ENCODE measurements at regions not wholly inside any gene's neighbourhood (a gene's known extent, or its start where the extent isn't known, plus 50 kb on each side); places are given as distances from the start of the nearest gene placed in this dataset.
"Not testable (repeated sequence)": the region's sequence is repeated elsewhere in the genome, so short reads cannot be mapped to it uniquely, and the experiment has no call there.

DNA sequence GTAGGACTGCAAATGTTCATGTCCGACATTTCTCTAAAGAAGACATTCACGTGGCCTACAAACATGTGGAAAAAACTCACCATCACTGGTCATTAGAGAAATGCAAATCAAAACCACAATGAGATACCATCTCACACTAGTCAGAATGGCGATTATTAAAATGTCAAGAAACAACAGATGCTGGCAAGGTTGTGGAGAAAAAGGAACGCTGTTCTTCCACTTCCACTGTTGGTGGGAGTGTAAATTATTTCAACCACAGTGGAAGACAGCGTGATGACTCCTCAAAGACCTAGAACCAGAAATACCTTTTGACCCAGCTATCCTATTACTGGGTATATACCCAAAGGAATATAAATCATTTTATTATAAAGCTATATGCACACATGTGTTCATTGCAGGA, 253.9 kb upstream of the UBASH3B start:
- not testable (repeated sequence) for DNase-seq (ENCODE audit: low read depth)

DNA sequence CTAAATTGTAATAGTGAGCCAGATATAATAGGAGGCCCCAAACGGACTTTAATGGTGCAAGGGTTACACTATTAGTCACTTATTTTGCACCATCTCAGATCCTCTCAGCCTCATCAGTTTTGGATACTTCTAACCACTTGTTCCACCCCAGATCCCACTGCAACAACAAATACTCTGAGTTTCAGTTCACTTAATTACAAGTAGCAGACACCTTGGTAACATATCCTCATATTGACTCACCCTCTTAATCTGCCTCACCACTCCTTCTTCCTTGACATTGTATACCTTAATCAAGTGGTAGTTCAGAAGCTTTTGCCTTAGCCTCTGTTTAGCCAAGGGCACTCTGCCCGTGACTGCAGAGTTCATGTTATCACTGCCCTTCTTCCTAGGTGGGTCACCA, 256.1 kb upstream of the UBASH3B start:
- no peak for DNase-seq (ENCODE audit: low read depth)

DNA sequence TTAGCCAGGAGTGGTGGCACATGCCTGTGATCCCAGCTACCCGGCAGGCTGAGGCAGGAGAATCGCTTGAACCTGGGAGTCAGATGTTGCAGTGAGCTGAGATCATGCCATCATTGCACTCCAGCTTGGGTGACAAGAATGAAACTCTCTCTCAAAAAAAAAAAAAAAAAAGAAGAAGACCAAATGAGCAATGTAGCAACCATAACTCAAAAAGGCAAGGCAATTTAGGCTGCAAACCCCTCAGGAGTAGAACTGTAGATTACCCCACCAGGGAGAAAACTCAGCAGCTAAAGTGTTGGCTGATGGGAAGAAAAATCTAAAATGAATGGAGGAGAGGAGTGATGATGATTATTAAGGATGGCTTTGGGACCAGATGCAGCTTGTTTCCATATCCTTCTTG, 256.7 kb upstream of the UBASH3B start:
- DNase-seq (ENCODE audit: low read depth): no peak

DNA sequence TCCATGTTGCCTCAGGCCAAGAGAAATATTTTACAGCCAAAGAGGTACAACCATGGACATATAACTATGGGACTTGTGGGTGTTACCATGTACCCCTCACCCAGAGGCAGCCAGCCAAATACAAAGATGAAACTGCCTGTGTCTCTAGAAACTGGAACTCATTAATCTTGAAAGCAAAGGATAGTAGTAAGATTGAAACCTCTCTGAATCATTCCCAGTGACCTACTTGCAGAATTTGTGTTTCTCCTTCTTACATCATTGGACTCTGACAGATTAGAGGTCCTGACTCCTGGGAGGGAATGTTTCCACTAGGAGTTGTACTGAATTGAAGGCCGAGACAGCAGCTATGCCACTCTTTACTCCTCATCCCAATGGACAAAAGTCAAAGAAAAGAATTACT, 257.4 kb upstream of the UBASH3B start:
- DNase-seq (ENCODE audit: low read depth): no peak

DNA sequence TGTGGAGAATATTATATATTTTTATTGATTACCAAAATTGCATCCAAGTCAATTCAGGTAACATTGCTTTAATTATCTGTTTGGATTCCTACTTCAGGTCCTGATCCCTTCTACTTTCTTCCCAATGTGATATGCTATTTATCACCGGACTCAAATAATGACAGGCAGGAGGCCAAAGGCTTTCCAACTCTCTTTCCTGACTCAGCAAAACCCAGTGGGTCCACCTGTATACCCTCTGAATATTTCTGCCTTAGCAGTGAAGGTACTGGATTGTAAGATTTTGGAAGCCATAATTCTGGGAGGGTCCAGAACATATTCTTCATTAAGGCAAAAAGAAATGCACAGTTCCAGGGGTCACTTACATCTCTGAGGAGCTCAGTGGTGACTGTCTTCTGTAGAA, 260.2 kb upstream of the UBASH3B start:
- no peak for DNase-seq (ENCODE audit: low read depth)

DNA sequence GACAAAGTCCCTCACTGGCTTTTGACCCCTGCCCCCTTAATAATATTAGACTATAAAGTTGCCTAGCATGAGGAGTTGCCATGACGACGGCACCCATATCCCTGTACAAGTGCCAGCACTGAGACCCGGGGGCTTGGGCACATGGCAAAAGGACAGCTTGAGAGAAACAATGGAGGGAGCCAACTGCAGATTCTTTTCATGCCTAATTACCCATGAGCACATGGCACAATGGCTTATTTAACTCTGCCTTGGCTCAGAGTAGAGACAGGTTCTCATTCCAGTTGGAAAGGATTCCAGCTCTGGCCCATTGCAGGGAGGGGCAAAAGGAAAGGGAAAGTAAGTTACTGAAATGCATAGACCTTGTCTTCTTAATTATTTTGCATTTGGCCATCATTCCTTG, 261.2 kb upstream of the UBASH3B start:
- DNase-seq (ENCODE audit: low read depth): no peak

DNA sequence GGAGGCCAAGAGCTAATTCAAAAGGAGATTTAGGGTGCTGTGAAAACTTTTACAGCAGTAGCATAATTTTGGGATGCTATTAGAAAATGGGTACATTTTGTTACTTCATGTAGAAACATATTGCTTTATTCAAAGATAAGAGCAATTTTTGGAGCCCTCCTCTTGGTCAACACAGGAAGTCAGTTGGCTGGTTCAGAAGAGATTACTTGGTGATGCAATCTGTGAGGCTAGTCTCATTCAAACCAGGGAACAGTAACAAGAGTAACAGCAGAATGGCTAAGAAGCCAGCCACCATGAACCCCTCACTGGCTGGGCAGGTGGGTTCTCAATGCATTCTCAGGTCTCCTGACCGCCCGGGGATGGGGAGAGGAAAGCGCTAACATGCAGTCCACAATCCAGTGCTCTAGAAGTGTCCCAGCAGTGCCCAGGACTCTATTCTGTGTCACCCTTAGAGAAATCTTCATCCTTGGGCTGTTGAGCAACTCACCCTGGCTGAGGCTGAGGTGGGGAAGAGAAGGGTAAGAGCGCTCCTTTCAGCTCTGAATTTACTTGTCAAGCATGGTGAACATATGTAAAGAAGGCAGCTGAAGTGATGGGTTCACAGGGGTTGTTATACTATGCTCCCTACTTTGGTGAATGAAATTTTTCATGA, 262.2 kb upstream of the UBASH3B start:
- DNase-seq (ENCODE audit: low read depth): no peak

DNA sequence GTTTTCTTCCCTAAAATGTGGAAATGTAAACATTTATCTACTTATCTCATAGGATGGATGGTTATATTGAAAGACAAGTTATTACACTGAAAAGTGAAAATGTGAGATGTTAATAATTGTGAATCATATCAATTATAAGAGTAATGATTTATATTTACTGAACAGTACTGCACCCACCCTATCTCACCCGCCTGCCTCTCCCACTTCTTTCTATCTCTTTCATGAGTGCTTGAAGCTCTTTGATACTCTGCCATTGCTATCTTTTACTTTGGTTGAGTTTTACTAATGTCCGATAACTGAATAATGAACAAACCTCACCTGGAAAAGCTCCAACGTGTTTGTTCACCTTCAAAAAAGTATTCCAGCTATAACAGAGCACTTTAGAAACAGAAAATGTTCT, 263.0 kb upstream of the UBASH3B start:
- no peak for DNase-seq (ENCODE audit: low read depth)

DNA sequence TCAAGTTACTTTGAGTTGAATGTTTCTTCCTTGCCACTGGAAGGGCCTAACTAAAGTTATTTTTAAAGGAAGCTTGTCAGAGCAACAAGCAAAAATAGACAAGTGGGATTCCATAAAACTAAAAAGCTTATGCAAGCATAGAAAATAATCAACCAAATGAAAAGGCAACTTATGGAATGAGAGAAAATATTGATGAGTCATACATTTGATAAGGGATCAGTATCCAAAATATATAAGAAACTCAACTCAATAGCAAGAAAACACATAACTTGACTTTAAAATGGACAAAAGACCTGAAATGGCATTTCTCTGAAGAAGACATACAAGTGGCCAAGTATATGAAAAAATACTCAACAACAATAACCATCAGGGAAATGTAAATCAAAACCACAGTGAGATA, 264.5 kb upstream of the UBASH3B start:
- no peak for DNase-seq (ENCODE audit: low read depth)

DNA sequence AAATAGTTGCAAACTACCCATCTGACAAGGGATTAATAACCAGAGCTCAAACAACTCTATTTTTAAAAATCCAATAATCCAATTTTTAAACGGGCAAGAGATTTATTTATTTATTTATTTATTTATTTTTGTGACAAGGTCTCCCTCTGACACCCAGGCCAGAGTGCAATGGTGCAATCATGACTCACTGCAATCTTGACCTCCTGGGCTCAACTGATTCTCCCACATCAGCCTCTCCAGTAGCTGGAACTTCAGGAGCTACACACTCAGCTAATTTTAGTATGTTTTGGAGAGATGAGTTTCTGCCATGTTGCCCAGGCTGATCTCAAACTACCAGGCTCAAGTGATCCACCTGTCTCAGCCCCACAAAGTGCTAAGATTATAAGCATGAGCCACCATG, 267.2 kb upstream of the BLID start:
- no peak for DNase-seq (ENCODE audit: low read depth)

DNA sequence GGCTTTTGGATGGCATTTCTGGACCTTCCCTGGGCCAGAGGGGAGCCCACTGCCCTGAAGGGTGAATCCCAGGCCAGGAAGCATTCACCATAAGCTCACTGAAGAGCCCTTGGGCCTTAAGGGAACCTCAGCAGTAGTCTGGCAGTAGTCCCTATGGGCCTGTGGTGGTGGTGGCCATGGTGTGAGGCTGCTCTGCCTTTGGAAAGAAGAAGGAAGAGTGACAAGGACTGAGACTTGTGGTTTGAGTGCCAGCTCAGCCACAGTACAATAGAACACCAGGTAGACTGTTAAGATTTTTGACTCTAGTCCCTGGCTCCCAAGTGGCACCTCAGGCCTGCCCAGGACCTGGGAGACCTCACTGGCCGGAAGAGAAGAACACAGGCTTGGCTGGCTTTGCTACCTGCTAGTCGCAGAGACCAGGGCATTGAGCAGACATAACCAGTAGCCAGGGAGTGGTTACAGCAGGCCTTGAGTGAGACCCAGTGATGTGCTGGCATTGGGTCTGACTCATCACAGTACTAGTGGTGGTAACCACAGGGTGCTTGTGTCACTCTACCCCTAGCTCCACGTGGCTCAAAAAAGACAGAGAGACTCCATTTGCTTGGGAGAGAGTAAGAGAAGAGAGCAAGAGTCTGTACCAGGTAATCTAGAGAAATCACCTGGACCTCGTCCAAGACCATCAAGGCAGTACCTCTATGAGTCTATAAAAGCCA, 259.8 kb upstream of the BLID start:
- DNase-seq (ENCODE audit: low read depth): no peak

DNA sequence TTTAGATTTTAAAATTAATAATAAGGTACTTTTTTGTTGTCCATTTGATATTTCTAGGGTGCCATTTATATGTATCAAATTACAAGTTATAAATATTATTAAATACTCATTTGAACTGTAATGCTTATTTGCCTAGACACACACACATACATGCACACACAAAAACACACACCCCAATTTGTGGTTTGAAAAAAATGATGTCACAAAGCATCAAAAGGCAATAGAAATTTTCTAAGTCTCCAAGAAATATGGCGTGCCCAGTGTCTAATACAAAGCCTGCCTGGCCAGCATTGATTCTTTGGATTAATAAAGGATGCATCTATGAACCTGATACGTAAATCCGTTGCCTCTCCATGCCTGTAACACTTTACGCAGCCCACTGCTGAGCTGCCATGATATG, 252.8 kb upstream of the BLID start:
- DNase-seq (ENCODE audit: low read depth): no peak

DNA sequence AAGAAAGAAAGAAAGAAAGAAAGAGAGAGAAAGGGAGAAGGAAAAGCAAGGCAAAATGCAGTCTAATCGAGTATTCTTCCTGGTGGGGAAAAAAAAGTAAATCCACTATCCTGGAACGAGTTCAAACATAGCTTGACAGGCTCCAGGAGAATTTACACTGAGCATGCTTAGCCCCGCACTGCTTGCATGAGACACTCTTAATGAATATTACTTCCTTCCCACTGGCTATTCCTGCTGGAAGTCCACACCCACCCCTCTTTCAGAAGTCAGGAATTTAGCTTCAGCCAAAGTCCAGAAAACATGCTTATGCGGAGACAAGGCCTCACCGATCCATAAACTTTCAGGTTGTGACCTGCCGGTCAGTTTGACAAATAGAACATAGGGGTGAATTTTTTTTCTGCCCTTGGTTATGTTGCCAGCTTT, 251.8 kb upstream of the BLID start:
- no peak for DNase-seq (ENCODE audit: low read depth)

DNA sequence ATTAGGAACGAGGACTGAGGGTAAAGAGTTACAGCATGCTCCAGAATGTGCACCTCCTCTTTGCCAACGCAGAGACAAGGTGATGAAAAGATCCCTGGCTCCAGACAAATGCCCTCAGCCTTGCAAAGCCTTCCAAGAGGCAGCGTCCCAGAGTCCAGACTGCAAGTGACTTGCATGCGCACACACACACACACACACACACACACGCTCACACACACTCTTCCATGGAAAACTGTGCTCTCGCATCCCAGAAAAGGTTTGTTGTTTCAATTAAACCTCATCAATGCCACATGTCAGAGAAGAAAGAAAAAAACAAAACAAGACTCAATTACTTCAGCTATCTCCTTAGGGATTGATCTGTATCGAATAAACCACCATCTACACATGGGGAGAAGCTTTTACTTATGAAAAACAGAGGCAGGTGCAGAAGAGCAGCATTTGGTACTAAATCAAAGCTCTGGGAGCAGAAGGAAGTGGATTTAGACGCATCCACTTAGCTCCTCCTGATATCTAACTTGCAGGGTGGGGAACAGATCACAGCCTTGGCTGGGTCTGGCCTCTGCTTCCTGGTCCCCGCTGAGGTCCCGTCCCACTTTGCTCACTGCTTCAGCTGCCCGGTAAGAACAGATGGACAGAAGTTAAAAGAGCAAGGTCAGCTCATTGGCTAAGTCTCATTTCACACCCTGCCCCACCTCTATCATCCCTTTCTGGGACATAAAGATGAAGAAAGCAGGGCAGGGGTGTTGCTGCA, 249.8 kb upstream of the BLID start:
- no peak for DNase-seq (ENCODE audit: low read depth)

DNA sequence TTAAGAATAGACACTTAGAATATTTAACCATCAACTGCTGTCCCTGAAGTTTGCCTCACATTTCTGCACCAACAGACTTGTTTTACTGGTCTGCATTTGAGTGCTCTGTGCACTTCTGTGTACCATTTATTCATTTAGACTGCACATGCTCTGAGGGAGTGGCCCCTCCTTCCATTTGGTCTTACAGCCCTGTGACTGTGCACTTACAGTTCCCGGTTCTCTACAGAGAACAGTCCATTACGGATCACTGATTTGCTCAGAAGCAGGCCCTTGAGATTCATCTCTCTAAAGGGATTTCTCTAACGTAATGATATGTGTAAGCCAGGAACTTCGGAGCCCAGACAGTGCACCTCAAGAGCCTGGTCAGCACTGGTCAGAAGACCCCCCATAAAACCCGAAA, 247.3 kb upstream of the BLID start:
- no peak for DNase-seq (ENCODE audit: low read depth)

DNA sequence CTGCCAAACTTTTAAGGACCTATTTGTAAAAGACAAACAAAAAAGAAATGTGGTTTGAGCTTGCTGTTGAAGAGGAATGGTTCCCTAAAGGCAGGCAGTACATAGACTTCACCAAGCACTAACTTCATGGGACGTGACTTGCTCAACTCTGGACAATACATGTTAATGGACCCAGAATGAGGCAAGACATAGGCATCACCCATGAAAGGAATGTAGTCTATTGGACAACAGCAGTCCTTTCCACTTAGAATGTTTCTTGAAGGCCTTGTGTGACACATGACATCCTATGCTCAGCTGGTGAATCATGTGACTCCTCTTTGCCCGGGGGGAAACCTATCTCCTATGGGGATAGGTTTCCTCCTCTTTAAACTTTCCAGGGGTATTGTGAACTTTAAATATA, 246.4 kb upstream of the BLID start:
- DNase-seq (ENCODE audit: low read depth): no peak

DNA sequence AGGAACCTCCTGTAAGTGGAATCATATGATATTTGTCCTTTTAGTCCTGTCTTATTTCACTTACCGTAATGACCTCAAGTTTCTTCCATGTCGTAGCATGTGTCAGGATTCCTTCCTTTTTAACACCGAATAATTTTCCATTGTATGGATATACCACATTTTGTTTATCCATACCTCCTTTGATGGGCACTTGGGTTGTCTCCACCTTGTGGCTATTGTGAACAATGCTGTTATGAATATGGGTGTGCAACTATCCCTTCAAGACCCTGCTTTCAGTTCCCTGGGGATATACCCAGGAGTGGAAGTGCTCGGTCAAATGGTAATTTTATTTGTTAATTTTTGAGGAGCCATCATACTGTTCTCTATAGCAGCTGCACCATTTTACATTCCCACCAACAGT, 244.9 kb upstream of the BLID start:
- DNase-seq (ENCODE audit: low read depth): no peak

DNA sequence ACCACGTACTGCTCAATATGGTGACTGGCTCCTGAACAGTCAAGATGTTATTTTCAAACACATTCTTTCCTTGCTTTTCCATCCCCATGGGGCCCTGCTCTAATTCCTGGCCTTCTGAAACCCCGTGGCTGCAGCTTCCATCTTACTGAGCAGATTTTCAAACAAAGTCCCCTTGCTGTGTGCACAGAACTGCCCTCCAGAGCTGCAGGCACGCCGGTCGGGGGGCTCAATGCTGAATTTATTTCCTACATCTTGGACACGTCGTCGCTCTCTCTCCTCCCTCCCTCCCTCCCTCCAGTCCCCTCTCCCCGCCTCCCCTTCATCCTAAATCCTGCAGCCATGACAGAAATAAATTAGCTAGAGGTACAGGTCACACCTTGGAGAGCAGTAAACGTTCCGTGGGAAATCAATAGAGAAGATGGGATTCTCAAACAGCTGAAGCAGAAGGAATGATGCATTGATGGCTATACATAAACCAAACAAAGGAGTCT, 243.1 kb upstream of the BLID start:
- no peak for DNase-seq (ENCODE audit: low read depth)

DNA sequence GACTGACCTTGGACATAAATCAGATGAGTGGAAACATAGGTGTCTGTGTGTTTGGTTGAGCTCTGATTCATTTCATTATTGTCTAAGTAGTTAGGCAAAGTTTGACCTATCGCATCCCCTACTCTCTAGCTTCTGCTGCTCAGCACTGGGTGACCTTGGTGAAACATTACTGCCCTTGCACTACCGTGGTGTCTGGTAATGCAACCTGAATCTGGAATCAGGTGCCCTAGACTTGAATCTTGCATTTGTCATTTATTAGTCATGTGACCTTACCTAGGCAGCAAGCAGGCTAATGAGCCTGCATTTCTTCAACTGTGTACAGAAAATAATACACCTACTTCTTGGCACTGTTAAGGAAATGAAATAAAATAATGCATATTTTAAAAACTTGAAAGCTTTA, 242.3 kb upstream of the BLID start:
- DNase-seq (ENCODE audit: low read depth): no peak

DNA sequence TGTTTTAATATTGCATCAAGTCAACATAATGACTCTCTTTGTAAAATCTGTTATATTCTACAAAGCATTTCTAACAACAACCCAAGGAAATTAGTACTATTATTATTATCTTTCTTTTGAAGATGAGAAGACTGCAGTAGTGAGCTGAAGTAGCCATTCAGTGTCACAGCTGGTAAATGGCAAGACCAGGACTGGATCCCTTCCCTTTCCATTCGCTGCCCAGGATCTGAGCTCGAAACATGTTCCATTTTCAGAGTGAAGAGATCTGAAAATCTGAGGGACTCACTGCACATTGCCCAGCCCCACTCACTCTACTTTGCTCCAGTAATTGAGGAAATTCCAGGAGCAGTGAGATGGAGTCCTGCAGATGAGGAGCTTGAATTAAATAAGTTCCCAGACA, 240.0 kb upstream of the BLID start:
- no peak for DNase-seq (ENCODE audit: low read depth)

DNA sequence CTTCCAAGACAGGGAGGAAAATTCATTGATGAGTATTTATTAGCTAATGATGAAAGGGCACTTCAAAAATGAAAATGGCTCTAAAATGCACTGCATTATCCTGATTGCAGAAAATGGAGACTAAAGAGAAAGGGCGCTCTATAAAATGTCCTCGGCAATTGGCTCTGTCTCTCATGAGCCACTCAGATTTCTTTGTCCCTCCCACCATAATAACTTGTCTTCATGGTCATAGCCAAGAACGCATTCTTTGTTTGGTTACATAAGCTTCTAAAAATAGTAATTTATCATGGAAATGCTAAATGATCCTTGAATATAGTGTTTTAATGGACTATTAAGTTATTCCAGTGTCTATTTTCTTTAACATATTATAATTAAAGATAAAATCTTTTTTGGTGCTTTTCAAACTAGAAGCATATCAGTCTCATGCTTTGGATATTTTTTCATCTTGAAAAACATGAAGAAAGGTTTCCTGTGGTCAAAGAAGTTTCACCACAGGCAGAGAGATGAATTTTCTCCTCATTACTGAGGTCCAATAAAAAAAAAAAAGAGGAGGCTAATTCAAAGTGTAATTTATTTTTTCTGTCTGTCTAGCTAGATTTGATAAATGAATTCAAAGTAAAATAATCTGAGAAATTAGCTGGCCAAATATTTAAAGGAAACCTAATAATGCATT, 238.1 kb upstream of the BLID start:
- DNase-seq (ENCODE audit: low read depth): no peak

DNA sequence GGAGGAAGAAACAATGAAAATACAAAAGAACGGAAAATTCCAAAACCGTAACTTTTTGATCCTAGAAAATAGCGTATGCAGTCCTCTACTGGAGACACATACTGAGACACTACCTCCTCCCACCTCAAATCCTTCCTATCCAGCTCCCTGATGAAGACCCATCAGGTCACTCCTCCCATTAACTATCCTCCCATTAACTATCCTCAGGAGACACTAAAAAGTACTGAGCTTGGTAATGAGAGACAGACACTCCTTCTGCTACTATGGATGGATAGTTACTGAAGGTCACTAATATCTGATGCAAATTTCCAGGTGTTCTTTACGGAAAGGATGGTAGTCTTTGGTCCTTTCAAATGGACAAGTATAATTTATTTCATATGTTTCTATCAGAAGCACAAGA, 237.5 kb upstream of the BLID start:
- no peak for DNase-seq (ENCODE audit: low read depth)
